HG03432 (cell line): ENCODE measurements at regions not wholly inside any gene's neighbourhood (a gene's known extent, or its start where the extent isn't known, plus 50 kb on each side); places are given as distances from the start of the nearest gene placed in this dataset.
"Not testable (repeated sequence)": the region's sequence is repeated elsewhere in the genome, so short reads cannot be mapped to it uniquely, and the experiment has no call there.

ENCODE experiments used
- ATAC-seq: cut with Tn5 transposase; IDR thresholded peaks from one replicate; pipeline ENCODE4 v1.9.1; 2021; ENCODE audit warnings: mild to moderate bottlenecking, moderate library complexity; ENCODE audit not compliant: unreplicated experiment

- not testable (repeated sequence) for ATAC-seq
These were observed 357.6 kb downstream of the ADGRD1 start for GRCh38 chr12:131311279-131311722.

GRCh38 chr12:131311764-131312163, 358.1 kb downstream of the ADGRD1 start:
- ATAC-seq: no peak

GRCh38 chr12:131312382-131312781, 358.7 kb downstream of the ADGRD1 start:
- not testable (repeated sequence) for ATAC-seq

GRCh38 chr12:131312793-131313545, 359.3 kb downstream of the ADGRD1 start:
- no peak for ATAC-seq

GRCh38 chr12:131313635-131314034, 359.9 kb downstream of the ADGRD1 start:
- ATAC-seq: no peak

GRCh38 chr12:131314524-131315090, 360.9 kb downstream of the ADGRD1 start:
- no peak for ATAC-seq

- ATAC-seq: no peak
These were observed 361.9 kb downstream of the ADGRD1 start for GRCh38 chr12:131315601-131316000.

GRCh38 chr12:131316388-131316787, 362.7 kb downstream of the ADGRD1 start:
- no peak for ATAC-seq

GRCh38 chr12:131318045-131318685, 364.5 kb downstream of the ADGRD1 start:
- ATAC-seq: no peak

- ATAC-seq: no peak
These were observed 368.3 kb downstream of the ADGRD1 start for GRCh38 chr12:131321988-131322387.

- not testable (repeated sequence) for ATAC-seq
These were observed 368.8 kb downstream of the ADGRD1 start for GRCh38 chr12:131322460-131322859.

GRCh38 chr12:131323879-131324278, 370.2 kb downstream of the ADGRD1 start:
- ATAC-seq: no peak

- ATAC-seq: no peak
These were observed 374.1 kb downstream of the ADGRD1 start for GRCh38 chr12:131327521-131328488.

GRCh38 chr12:131328861-131329845, 375.4 kb downstream of the ADGRD1 start:
- not testable (repeated sequence) for ATAC-seq

- no peak for ATAC-seq
These were observed 376.6 kb downstream of the ADGRD1 start for GRCh38 chr12:131330106-131330815.

- no peak for ATAC-seq
These were observed 377.5 kb downstream of the ADGRD1 start for GRCh38 chr12:131331148-131331750.

- ATAC-seq: no peak
These were observed 378.5 kb downstream of the ADGRD1 start for GRCh38 chr12:131332224-131332623.

GRCh38 chr12:131333136-131333535, 377.8 kb upstream of the SFSWAP start:
- ATAC-seq: no peak
